Stimulated activated CD4-positive, alpha-beta T cell treated with anti-CD3 and anti-CD28 coated beads, Interleukin-1b, Interleukin-23, amount 100 ng/mL, for 48 hours (primary cell): ENCODE measurements at regions not wholly inside any gene's neighbourhood (a gene's known extent, or its start where the extent isn't known, plus 50 kb on each side); places are given as distances from the start of the nearest gene placed in this dataset.
"Not testable (repeated sequence)": the region's sequence is repeated elsewhere in the genome, so short reads cannot be mapped to it uniquely, and the experiment has no call there.

Source experiments
- DNase-seq: peaks from one replicate; pipeline ENCODE4 v3.0.0-alpha.2; 2020

- not testable (repeated sequence) for DNase-seq
These were observed 281.7 kb upstream of the MEF2C start for GRCh38 chr5:89164703-89165102.

GRCh38 chr5:89156226-89156625 is 273.2 kb upstream of the MEF2C start:
- no peak for DNase-seq

GRCh38 chr5:89147031-89147430 is 264.0 kb upstream of the MEF2C start:
- no peak for DNase-seq

- no peak for DNase-seq
These were observed 254.2 kb upstream of the MEF2C start for GRCh38 chr5:89137148-89137547.

- DNase-seq, result no peak
These were observed 251.0 kb upstream of the MEF2C start for GRCh38 chr5:89133975-89134374.

- DNase-seq, result no peak
These were observed 250.1 kb upstream of the MEF2C start for GRCh38 chr5:89133129-89133528.

- no peak for DNase-seq
These were observed 247.9 kb upstream of the MEF2C start for GRCh38 chr5:89130851-89131250.

- DNase-seq, result no peak
These were observed 247.0 kb upstream of the MEF2C start for GRCh38 chr5:89129941-89130340.

- no peak for DNase-seq
These were observed 246.1 kb upstream of the MEF2C start for GRCh38 chr5:89128906-89129625.

GRCh38 chr5:89128092-89128491 is 245.1 kb upstream of the MEF2C start:
- DNase-seq, result no peak

- DNase-seq, result no peak
These were observed 244.2 kb upstream of the MEF2C start for GRCh38 chr5:89127191-89127590.

GRCh38 chr5:89125372-89125771 is 242.4 kb upstream of the MEF2C start:
- DNase-seq, result no peak

- no peak for DNase-seq
These were observed 240.6 kb upstream of the MEF2C start for GRCh38 chr5:89123581-89123980.

GRCh38 chr5:89120719-89121118 is 237.7 kb upstream of the MEF2C start:
- DNase-seq, result no peak

GRCh38 chr5:89117124-89117644 is 234.2 kb upstream of the MEF2C start:
- DNase-seq, result no peak

- DNase-seq, result no peak
These were observed 228.1 kb upstream of the MEF2C start for GRCh38 chr5:89110916-89111646.

- DNase-seq, result no peak
These were observed 223.5 kb upstream of the MEF2C start for GRCh38 chr5:89106480-89106879.

GRCh38 chr5:89105836-89106235 is 222.9 kb upstream of the MEF2C start:
- DNase-seq, result no peak

- DNase-seq, result no peak
These were observed 222.2 kb upstream of the MEF2C start for GRCh38 chr5:89105171-89105695.

- DNase-seq, result no peak
These were observed 215.3 kb upstream of the MEF2C start for GRCh38 chr5:89098199-89098756.

- no peak for DNase-seq
These were observed 214.1 kb upstream of the MEF2C start for GRCh38 chr5:89097103-89097502.

GRCh38 chr5:89095341-89095740 is 212.4 kb upstream of the MEF2C start:
- no peak for DNase-seq

- DNase-seq, result no peak
These were observed 207.1 kb upstream of the MEF2C start for GRCh38 chr5:89090037-89090436.
